Heart right ventricle (tissue), 16 donors: ENCODE measurements at regions not wholly inside any gene's neighbourhood (a gene's known extent, or its start where the extent isn't known, plus 50 kb on each side); places are given as distances from the start of the nearest gene placed in this dataset.

Experiments
- ATAC-seq, 8 donors: fragments of 200-7000 bp; cut with Tn5 transposase; one replicate each; pipeline ENCODE4 v1.9.1; 2020; ENCODE audit warnings: mild to moderate bottlenecking in 8 of 8, moderate library complexity in 8 of 8, moderate number of reproducible peaks in 1 of 8
- DNase-seq, 2 donors: peaks; one replicate each; pipeline ENCODE4 v3.0.0-alpha.2; 2020
- H3K27ac ChIP-seq, 10 donors: fragments of 200-600 bp; sonication (generic) in 2 of 10; one replicate each; pipeline versions ENCODE4 v1.5.0 to v1.8.0; 2020 to 2022; ENCODE audit warnings: mild to moderate bottlenecking in 3 of 10
- H3K27me3 ChIP-seq, 7 donors: fragments of 200-600 bp; one replicate each; pipeline ENCODE4 v1.8.0; 2021 to 2022; ENCODE audit warnings: mild to moderate bottlenecking in 2 of 7
- H3K36me3 ChIP-seq, 9 donors: fragments of 200-600 bp; sonication (generic) in 1 of 9; one replicate each; pipeline versions ENCODE4 v1.5.0 to v1.8.0; 2020 to 2022; ENCODE audit warnings: mild to moderate bottlenecking in 2 of 9
- H3K4me1 ChIP-seq, 9 donors: fragments of 200-600 bp; sonication (generic) in 1 of 9; one replicate each; pipeline versions ENCODE4 v1.5.0 to v1.8.0; 2020 to 2022; ENCODE audit warnings: mild to moderate bottlenecking in 4 of 9
- H3K4me3 ChIP-seq, 10 donors: fragments of 200-600 bp; sonication (generic) in 2 of 10; one replicate each; pipeline versions ENCODE4 v1.5.0 to v1.8.0; 2020 to 2022; ENCODE audit warnings: mild to moderate bottlenecking in 7 of 10, moderate library complexity in 2 of 10
- H3K9me3 ChIP-seq, 11 donors: fragments of 200-600 bp in 10 of 11; sonication (generic) in 2 of 11; one replicate each; pipeline versions ENCODE4 v1.5.0 to v1.8.0; 2013 to 2022; ENCODE audit warnings: mild to moderate bottlenecking in 2 of 11, control low read depth in 1 of 11, moderate library complexity in 1 of 11
- CTCF ChIP-seq, 9 donors: fragments of 200-600 bp; sonication (generic) in 2 of 9; IDR thresholded peaks; one replicate each; pipeline versions ENCODE4 v1.5.0 to v1.8.0; 2021 to 2022; ENCODE audit warnings: antibody characterized with exemption in 9 of 9, mild to moderate bottlenecking in 5 of 9, moderate library complexity in 1 of 9
- WGBS, 2 donors: extraction: QIAGEN DNeasy Blood & Tissue Kit; methylation state at CpG; one replicate each; pipeline ENCODE4 v1.1.7; 2013; ENCODE audit warnings: inconsistent platforms in 1 of 2; 5-methylcytosine and 5-hydroxymethylcytosine counted together
- intact Hi-C, 10 donors: fragments of 100-400 bp; cut with DNase I; formaldehyde crosslinking; loops; one replicate each; pipeline versions ENCODE4 v1.11.1 to v1.14.2; 2022
- donor health status: Arrhythmogenic right ventricular cardiomyopathy.
- donor health status: ischemic (EF 13 %, LVEDD 7.1; RV severe dilation, severe dysfunction).
- donor health status: healthy with polysubstance abuse.
- donor health status: DM: no; HTN: yes; CAD: no.
- donor health status: DM: no; HTN: no; CAD: no.
- donor health status: ischemic (EF 25% LVEDD 6.9; RV normal size, moderate dysfunction).
- donor health status: ischemic (EF 25% LVEDD 5.7; RV mildly dilated, moderate dysfunction).
- donor health status: healthy.
- donor health status: DM: yes; HTN: yes; CAD: no.
- donor health status: Ischemic cardiomyopathy.
- donor health status: ischemic (EF 35%, LVEDD 5.7; RV mildly dilated, moderate dysfunction).
- donor health status: nonischemic (EF 11% LVEDD 7.7; RV severe dilation, severe dysfunction).
- donor health status: DM: yes; HTN: yes; CAD: no.
- donor health status: PGD.
- donor health status: ischemic (EF 29% LVEDD 5.4; RV normal size, mild dysfunction).
- donor health status: nonischemic (EF 23%, LVEDD 6.1; RV moderate dilation, normal function).

GRCh38 chrX:82134378-82134777, 932.5 kb downstream of the SH3BGRL start:
- TF ChIP-seq CTCF (IDR thresholded peaks at IDR 0.05), result no peak
- no peaks in the 10 kb centered on the region for H3K4me1 ChIP-seq
- intact Hi-C loops, result no loop called here
- H3K36me3 ChIP-seq, result no peaks in the 10 kb centered on the region
- ATAC-seq (no peak), DNase-seq (no peak)
- no peak overlapping the region for H3K27ac ChIP-seq
- H3K27me3 ChIP-seq, result no peaks in the 10 kb centered on the region
- peaks cover 0 to 37% (median 0%) of the 10 kb centered on the region in 11 donors for H3K9me3 ChIP-seq
- H3K4me3 ChIP-seq, result no peak overlapping the region

- no peak for DNase-seq
- no peaks in the 10 kb centered on the region for H3K27me3 ChIP-seq
- H3K36me3 ChIP-seq, result no peaks in the 10 kb centered on the region
- intact Hi-C loops, result no loop called here
- H3K4me1 ChIP-seq, result no peaks in the 10 kb centered on the region
- ATAC-seq, result no peak
- no peak overlapping the region for H3K4me3 ChIP-seq
- 50 to 55% methylated on average over 1 of the region's 1 CpG for WGBS, 2 donors
- H3K27ac ChIP-seq, result no peak overlapping the region
- TF ChIP-seq CTCF (IDR thresholded peaks at IDR 0.05), result no peak
- H3K9me3 ChIP-seq, result peaks cover 0 to 3% (median 0%) of the 10 kb centered on the region in 11 donors
Observed at GRCh38 chrX:82141942-82142341, 940.0 kb downstream of the SH3BGRL start.

GRCh38 chrX:82161195-82161594, 959.3 kb downstream of the SH3BGRL start:
- H3K27ac ChIP-seq, result no peak overlapping the region
- no peaks in the 10 kb centered on the region for H3K36me3 ChIP-seq
- intact Hi-C loops, result no loop called here
- no peak overlapping the region for H3K4me3 ChIP-seq
- no peaks in the 10 kb centered on the region for H3K4me1 ChIP-seq
- TF ChIP-seq CTCF (IDR thresholded peaks at IDR 0.05), result no peak
- no peaks in the 10 kb centered on the region for H3K27me3 ChIP-seq
- WGBS, 2 donors, result 81 to 84% methylated on average over 2 of the region's 2 CpGs
- ATAC-seq (no peak), DNase-seq (no peak)
- H3K9me3 ChIP-seq, result peaks cover 0 to 23% (median 0%) of the 10 kb centered on the region in 11 donors

GRCh38 chrX:82163701-82164100, 961.8 kb downstream of the SH3BGRL start:
- H3K4me3 ChIP-seq, result no peak overlapping the region
- H3K4me1 ChIP-seq, result no peaks in the 10 kb centered on the region
- DNase-seq, result no peak
- ATAC-seq, result no peak
- H3K27ac ChIP-seq, result no peak overlapping the region
- H3K9me3 ChIP-seq, result peaks cover 0 to 18% (median 0%) of the 10 kb centered on the region in 11 donors
- no peak for TF ChIP-seq CTCF (IDR thresholded peaks at IDR 0.05)
- intact Hi-C loops, result no loop called here
- H3K36me3 ChIP-seq, result no peaks in the 10 kb centered on the region
- H3K27me3 ChIP-seq, result no peaks in the 10 kb centered on the region

GRCh38 chrX:82196866-82197265, 995.0 kb downstream of the SH3BGRL start:
- Histone ChIP-seq H3K36me3 (no peaks in the 10 kb centered on the region), H3K4me1 (no peaks in the 10 kb centered on the region), H3K9me3 (peaks cover 0 to 8% (median 0%) of the 10 kb centered on the region in 11 donors), H3K4me3 (no peak overlapping the region), H3K27ac (no peak overlapping the region), H3K27me3 (no peaks in the 10 kb centered on the region)
- 67 to 89% methylated on average over 1 of the region's 1 CpG for WGBS, 2 donors
- DNase-seq, result no peak
- intact Hi-C loops, result no loop called here
- no peak for ATAC-seq
- TF ChIP-seq CTCF (IDR thresholded peaks at IDR 0.05), result no peak
